Ovary (tissue), 7 donors: ENCODE measurements at regions not wholly inside any gene's neighbourhood (a gene's known extent, or its start where the extent isn't known, plus 50 kb on each side); places are given as distances from the start of the nearest gene placed in this dataset.

Experiments
- DNase-seq, 5 donors: peaks; one replicate each; pipeline ENCODE4 v3.0.0-alpha.2; 2019 to 2020
- H3K27ac ChIP-seq, 2 donors: fragments of 200-600 bp; one replicate each; pipeline versions ENCODE4 v1.5.1 to v1.8.0; 2019 to 2022
- H3K27me3 ChIP-seq: fragments of 200-600 bp; one replicate; pipeline ENCODE4 v1.8.0; 2022
- H3K36me3 ChIP-seq: fragments of 200-600 bp; sonication (generic); one replicate; pipeline ENCODE4 v1.5.1; 2019
- H3K4me1 ChIP-seq: one replicate; pipeline ENCODE4 v1.8.1; 2013; ENCODE audit warnings: mild to moderate bottlenecking, moderate library complexity; ENCODE audit not compliant: insufficient read depth
- H3K4me3 ChIP-seq: fragments of 200-600 bp; sonication (generic); one replicate; pipeline ENCODE4 v1.5.1; 2017
- H3K9me3 ChIP-seq, 2 donors: fragments of 200-600 bp in 1 of 2; sonication (generic) in 1 of 2; one replicate each; pipeline versions ENCODE4 v1.5.1 to v1.8.1; 2013 to 2019; ENCODE audit warnings: mild to moderate bottlenecking in 1 of 2, moderate library complexity in 1 of 2
- CTCF ChIP-seq, 3 donors: fragments of 450-650 bp in 2 of 3; fragments of 200-600 bp in 1 of 3; IDR thresholded peaks; one replicate each; pipeline versions ENCODE4 v1.5.1 to v1.8.0; 2016 to 2022; ENCODE audit warnings: antibody characterized with exemption in 3 of 3, mild to moderate bottlenecking in 1 of 3
- EP300 ChIP-seq: sonication (generic); formaldehyde crosslinking; IDR thresholded peaks from one replicate; pipeline ENCODE4 v1.6.1; 2017; ENCODE audit warnings: antibody characterized with exemption
- POLR2A ChIP-seq: fragments of 450-650 bp; IDR thresholded peaks from one replicate; pipeline ENCODE4 v1.6.1; 2017; ENCODE audit warnings: antibody characterized with exemption, mild to moderate bottlenecking, moderate library complexity
- WGBS, 3 donors: extraction: QIAGEN DNeasy Blood & Tissue Kit in 1 of 3; methylation state at CpG; one replicate each; pipeline versions ENCODE4 v1.1.5 to v1.1.7; 2013 to 2017; 5-methylcytosine and 5-hydroxymethylcytosine counted together
- intact Hi-C, 4 donors: fragments of 100-400 bp; cut with DNase I; formaldehyde crosslinking; loops; one replicate each; pipeline versions ENCODE4 v1.11.0 to v1.15.1; 2022 to 2023
- donor health status: DM: no; HTN: no; CAD: no; lungs with moderate emphysema.
- donor health status: DM: no; HTN: no; CAD: no.
- donor health status: Bipolar disorder and iron deficiency.
- donor health status: DM: no; HTN: no; CAD: no.
- donor health status: DM: yes; HTN: yes; CAD: no.

GRCh38 chr5:7983433-7983832 is 114.5 kb downstream of the MTRR start:
- Histone ChIP-seq H3K9me3 (no peaks in the 10 kb centered on the region), H3K36me3 (no peaks in the 10 kb centered on the region), H3K4me3 (no peak overlapping the region), H3K4me1 (no peaks in the 10 kb centered on the region), H3K27ac (no peak overlapping the region), H3K27me3 (no peaks in the 10 kb centered on the region)
- TF ChIP-seq POLR2A = no peak
- TF ChIP-seq CTCF (IDR thresholded peaks at IDR 0.05) = no peak
- TF ChIP-seq EP300 = no peak
- 92 to 95% (median 95%) methylated on average over 18 of the region's 18 CpGs for WGBS, 3 donors
- intact Hi-C loops = no loop called here
- DNase-seq = no peak

- no peak for TF ChIP-seq CTCF (IDR thresholded peaks at IDR 0.05)
- TF ChIP-seq POLR2A = no peak
- no peak for TF ChIP-seq EP300
- H3K4me3 ChIP-seq = no peak overlapping the region
- H3K27ac ChIP-seq = no peak overlapping the region
- DNase-seq = no peak
- no peaks in the 10 kb centered on the region for H3K36me3 ChIP-seq
- peaks cover 5% of the 10 kb centered on the region for H3K4me1 ChIP-seq
- H3K27me3 ChIP-seq = no peaks in the 10 kb centered on the region
- WGBS, 3 donors = 75 to 82% (median 81%) methylated on average over 7 of the region's 7 CpGs
- H3K9me3 ChIP-seq = no peaks in the 10 kb centered on the region
- intact Hi-C loops = no loop called here
Measured at GRCh38 chr5:7991125-7991821, 122.3 kb downstream of the MTRR start.

GRCh38 chr5:7995688-7996294 is 126.8 kb downstream of the MTRR start:
- intact Hi-C loops = no loop called here
- no peaks in the 10 kb centered on the region for H3K9me3 ChIP-seq
- H3K4me3 ChIP-seq = no peak overlapping the region
- no peaks in the 10 kb centered on the region for H3K27me3 ChIP-seq
- no peak overlapping the region for H3K27ac ChIP-seq
- no peaks in the 10 kb centered on the region for H3K36me3 ChIP-seq
- WGBS, 3 donors = 66 to 75% (median 66%) methylated on average over 9 of the region's 9 CpGs
- TF ChIP-seq CTCF (IDR thresholded peaks at IDR 0.05) = no peak
- no peak for TF ChIP-seq POLR2A
- no peak for TF ChIP-seq EP300
- no peak for DNase-seq
- peaks cover 4% of the 10 kb centered on the region for H3K4me1 ChIP-seq

- 85 to 96% (median 88%) methylated on average over 4 of the region's 4 CpGs for WGBS, 3 donors
- no peaks in the 10 kb centered on the region for H3K36me3 ChIP-seq
- no peak overlapping the region for H3K27ac ChIP-seq
- intact Hi-C loops = no loop called here
- H3K4me3 ChIP-seq = no peak overlapping the region
- H3K4me1 ChIP-seq = no peaks in the 10 kb centered on the region
- DNase-seq = no peak
- H3K9me3 ChIP-seq = no peaks in the 10 kb centered on the region
- H3K27me3 ChIP-seq = no peaks in the 10 kb centered on the region
- TF ChIP-seq EP300 (no peak), CTCF (IDR thresholded peaks at IDR 0.05) (no peak), POLR2A (no peak)
Measured at GRCh38 chr5:8005416-8005815, 136.5 kb downstream of the MTRR start.
